ENCODE measurements at regions not wholly inside any gene's neighbourhood (a gene's known extent, or its start where the extent isn't known, plus 50 kb on each side); places are given as distances from the start of the nearest gene placed in this dataset.

DNA sequence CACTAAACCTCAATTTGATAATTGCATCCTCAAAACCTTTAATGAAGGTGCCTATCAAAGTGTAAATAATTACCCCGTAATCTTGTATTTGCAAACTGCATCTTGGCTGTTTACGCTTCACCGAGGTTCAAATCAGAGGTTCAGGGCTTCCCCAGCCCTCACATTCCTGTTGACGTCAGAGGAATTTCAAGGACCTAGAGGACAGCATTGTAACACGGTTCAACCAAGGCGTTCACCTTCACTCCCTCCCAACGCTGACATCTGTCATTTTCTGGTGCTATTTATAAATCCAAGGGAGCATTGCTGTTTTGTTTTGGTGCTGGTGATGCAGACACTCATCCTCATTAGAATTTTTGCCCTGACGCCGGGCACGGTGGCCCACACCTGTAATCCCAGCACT lies 691.6 kb upstream of the RBFOX1 start:
- TF ChIP-seq EZH2 (IDR thresholded peaks at IDR 0.05; ENCODE audit: low read length) = no peak
- TF ChIP-seq, protein P1, sequence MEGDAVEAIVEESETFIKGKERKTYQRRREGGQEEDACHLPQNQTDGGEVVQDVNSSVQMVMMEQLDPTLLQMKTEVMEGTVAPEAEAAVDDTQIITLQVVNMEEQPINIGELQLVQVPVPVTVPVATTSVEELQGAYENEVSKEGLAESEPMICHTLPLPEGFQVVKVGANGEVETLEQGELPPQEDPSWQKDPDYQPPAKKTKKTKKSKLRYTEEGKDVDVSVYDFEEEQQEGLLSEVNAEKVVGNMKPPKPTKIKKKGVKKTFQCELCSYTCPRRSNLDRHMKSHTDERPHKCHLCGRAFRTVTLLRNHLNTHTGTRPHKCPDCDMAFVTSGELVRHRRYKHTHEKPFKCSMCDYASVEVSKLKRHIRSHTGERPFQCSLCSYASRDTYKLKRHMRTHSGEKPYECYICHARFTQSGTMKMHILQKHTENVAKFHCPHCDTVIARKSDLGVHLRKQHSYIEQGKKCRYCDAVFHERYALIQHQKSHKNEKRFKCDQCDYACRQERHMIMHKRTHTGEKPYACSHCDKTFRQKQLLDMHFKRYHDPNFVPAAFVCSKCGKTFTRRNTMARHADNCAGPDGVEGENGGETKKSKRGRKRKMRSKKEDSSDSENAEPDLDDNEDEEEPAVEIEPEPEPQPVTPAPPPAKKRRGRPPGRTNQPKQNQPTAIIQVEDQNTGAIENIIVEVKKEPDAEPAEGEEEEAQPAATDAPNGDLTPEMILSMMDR (optimal IDR thresholded peaks at IDR 0.05 in 1 of 3, IDR thresholded peaks at IDR 0.05 in 1 of 3, conservative IDR thresholded peaks at IDR 0.05 in 1 of 3; ENCODE audit: extremely low read depth in 1 of 3, insufficient read depth in 2 of 3, low read length in 3 of 3) = no peak

Measured in keratinocyte (primary cell).